ENCODE measurements at regions not wholly inside any gene's neighbourhood (a gene's known extent, or its start where the extent isn't known, plus 50 kb on each side); places are given as distances from the start of the nearest gene placed in this dataset.

GRCh38 chr9:18236336-18236735, 237.6 kb upstream of the ADAMTSL1 start:
- no peak for TF ChIP-seq CTCF (IDR thresholded peaks at IDR 0.05)
- TF ChIP-seq POLR2A (IDR thresholded peaks at IDR 0.05) = no peak
- no peak for TF ChIP-seq POLR2AphosphoS5 (IDR thresholded peaks at IDR 0.05)

Measured in prostate gland (tissue), 2 donors.